WI38 (cell line): ENCODE measurements at regions not wholly inside any gene's neighbourhood (a gene's known extent, or its start where the extent isn't known, plus 50 kb on each side); places are given as distances from the start of the nearest gene placed in this dataset.

Experiments used
- H3K4me3 ChIP-seq: 2 replicates; pipeline ENCODE4 v1.5.1; 2011; ENCODE audit warnings: low read depth, mild to moderate bottlenecking, control low read depth, low read length
- TF ChIP-seq, protein P1 (sequence below): IDR thresholded peaks from 2 replicates; pipeline ENCODE4 v1.5.1; 2012; ENCODE audit warnings: low read depth, mild to moderate bottlenecking, control low read depth, low read length

DNA sequence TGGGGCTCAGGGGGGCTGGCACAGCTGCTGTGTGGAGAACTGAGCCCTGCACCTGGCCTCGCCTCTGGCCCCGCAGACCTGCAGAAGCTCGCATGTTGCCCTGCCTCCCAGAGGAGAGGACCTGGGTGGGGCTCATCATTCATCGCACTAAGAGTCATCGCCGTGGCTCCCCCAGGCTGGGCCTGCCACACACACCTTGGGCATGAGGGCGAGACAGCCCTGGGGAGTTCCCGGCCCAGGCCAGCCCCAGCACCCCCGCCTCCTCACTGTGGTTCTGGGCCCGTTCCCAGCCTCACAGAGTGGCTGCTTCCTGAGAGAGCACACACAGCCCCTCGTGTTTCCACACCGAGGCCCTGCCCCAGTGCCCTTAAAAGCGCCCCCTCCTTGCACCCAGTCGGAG is 694.6 kb downstream of the TBC1D22A start:
- TF ChIP-seq, protein P1, sequence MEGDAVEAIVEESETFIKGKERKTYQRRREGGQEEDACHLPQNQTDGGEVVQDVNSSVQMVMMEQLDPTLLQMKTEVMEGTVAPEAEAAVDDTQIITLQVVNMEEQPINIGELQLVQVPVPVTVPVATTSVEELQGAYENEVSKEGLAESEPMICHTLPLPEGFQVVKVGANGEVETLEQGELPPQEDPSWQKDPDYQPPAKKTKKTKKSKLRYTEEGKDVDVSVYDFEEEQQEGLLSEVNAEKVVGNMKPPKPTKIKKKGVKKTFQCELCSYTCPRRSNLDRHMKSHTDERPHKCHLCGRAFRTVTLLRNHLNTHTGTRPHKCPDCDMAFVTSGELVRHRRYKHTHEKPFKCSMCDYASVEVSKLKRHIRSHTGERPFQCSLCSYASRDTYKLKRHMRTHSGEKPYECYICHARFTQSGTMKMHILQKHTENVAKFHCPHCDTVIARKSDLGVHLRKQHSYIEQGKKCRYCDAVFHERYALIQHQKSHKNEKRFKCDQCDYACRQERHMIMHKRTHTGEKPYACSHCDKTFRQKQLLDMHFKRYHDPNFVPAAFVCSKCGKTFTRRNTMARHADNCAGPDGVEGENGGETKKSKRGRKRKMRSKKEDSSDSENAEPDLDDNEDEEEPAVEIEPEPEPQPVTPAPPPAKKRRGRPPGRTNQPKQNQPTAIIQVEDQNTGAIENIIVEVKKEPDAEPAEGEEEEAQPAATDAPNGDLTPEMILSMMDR: no peak

DNA sequence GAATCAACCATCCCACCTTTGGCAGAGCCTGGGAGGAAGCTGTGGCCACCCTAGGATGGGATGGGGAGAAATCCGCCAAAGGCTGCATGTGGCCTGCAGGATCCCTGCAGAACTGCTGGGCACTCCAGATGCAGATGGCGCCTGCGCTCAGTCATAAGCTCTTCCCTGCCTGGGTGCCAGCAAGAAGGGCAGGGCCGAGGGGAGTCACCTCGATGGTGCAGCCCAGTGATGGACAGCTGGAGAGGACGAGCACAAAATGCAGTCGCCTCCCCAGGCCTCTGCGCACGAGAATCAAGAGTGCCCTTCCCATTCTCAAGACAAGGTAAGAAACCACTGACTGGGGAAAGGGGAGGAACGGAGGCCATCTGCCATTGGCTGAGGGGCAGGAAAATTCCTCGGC is 693.6 kb downstream of the TBC1D22A start:
- H3K4me3 ChIP-seq: no peak overlapping the region
- TF ChIP-seq, protein P1: no peak

More for the DNA sequence above, 694.6 kb downstream of the TBC1D22A start:
- H3K4me3 ChIP-seq: no peak overlapping the region

DNA sequence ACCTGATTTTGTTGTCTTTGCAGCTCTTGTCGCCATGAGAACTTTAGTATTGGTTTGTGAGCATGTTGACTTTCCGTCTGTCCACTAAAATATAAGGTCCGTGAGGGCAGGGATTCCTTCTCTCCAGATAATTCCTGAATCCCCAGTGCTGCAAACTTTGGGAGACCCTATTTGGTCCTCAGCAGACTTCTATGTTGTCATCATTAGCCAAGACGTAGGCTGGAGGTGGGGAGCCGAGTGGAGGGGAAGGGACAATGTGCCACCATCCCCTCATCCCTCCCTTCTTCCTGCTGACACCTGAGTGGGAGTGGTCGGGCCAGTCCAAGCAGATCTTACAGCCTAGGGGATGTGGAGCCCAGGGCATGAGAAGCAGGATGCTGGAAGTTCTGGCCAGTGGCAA is 690.6 kb downstream of the TBC1D22A start:
- TF ChIP-seq, protein P1: no peak
- no peak overlapping the region for H3K4me3 ChIP-seq

DNA sequence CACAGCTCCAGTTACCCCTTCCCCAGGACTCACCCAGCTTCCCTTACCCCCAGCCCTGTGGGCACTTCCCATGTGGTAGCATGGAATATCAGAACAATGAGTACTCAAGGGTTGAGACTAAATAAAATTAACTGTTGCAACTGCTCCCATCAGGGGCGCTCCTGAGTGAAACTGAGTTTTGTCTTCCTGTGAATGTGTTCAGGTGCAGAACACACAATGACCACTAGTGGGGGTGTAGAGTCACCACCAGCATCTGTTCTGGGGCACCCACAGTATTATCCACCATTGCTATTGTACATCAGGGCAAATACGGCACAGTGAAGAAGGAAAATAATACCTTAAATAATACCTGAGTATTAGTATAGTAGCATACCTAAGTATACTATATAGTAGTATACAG is 689.7 kb downstream of the TBC1D22A start:
- TF ChIP-seq, protein P1: no peak
- no peak overlapping the region for H3K4me3 ChIP-seq

DNA sequence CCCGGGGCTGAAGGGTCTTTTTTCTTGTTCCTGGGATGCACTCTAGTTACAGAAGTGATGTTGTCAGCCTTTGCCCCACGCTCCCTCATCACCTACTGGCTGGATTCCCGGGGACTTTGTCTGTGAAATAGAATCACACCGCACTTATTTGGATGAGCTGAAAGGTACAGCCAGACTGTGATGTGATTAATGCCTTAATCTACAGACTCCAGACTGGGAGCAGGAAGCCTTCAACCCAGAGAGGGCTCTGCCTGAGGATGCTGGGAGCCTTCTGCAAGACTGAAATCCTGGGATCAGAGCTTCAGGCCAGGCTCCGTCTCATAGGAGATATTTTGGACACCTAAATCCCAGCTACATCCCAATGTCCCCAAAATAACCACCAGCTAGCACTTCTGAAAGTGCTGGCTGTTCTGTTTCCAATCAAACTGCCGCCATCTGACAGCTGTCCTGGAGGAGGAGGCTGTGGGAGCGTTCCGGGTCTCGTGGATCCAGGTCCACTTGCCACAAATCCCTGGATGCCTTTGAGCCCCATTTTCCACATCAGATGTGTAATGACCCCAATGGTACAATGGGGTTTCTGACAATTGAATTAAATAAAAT is 688.5 kb downstream of the TBC1D22A start:
- TF ChIP-seq, protein P1: no peak

DNA sequence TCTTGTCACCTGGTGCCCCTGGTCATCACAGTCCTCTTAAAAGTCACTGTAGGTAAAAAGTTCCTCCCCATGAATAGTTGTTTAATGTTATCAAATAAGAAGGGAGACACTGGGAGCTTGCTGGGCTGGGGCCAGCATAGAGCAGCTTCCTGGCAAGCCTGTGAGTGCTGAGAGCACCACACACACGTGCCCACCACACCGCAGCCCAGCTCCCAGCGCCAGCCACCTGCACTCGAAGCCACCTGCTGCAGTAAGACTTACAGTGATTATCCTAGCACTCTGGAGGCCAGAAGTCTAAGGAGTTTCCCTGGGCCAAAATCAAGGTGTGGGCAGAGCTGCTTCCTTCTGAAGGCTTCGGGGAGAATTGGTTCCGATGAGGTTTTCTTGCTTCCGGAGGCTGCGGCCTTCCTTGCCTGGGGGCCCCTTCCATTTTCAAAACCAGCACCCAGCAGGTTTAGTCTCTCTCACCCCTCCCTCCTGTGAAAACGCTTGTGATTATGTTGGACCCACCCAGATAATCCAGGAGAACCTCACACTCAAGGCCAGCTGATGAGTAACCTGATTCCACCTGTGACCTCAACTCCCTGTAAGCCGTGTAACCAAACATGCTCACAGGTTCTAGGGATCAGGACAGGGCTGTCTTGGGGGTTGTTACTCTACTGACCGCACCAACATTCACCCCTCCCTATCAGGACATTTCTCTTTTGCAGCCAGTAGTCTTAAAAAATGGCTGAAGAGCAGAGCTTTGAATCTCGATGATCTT is 687.2 kb downstream of the TBC1D22A start:
- H3K4me3 ChIP-seq: no peak overlapping the region
- TF ChIP-seq, protein P1: no peak

More for the DNA sequence above, 688.5 kb downstream of the TBC1D22A start:
- no peak overlapping the region for H3K4me3 ChIP-seq
